ENCODE measurements at regions not wholly inside any gene's neighbourhood (a gene's known extent, or its start where the extent isn't known, plus 50 kb on each side); places are given as distances from the start of the nearest gene placed in this dataset.

GRCh38 chr13:60893801-60894200 is 496.8 kb downstream of the TDRD3 start:
- no peak overlapping the region for H3K27ac ChIP-seq (ENCODE audit: low read depth in 1 of 2, low read length in 2 of 2)
- H3K4me3 Mint-ChIP-seq = no peak overlapping the region
- intact Hi-C loops (cut with micrococcal nuclease) = no loop called here

GRCh38 chr13:60887711-60888110 is 490.7 kb downstream of the TDRD3 start:
- H3K36me3 Mint-ChIP-seq = no peaks in the 10 kb centered on the region
- no peaks in the 10 kb centered on the region for H3K27me3 Mint-ChIP-seq (ENCODE audit: low read depth in 3 of 3)
- peaks cover 0 to 13% (median 3%) of the 10 kb centered on the region in 7 donors for H3K9me3 Mint-ChIP-seq
- Histone ChIP-seq H3K4me3 (replicated peaks in 1 of 3; ENCODE audit: low read depth in 2 of 3, low read length in 3 of 3) (no peak overlapping the region), H3K4me2 (replicated peaks; ENCODE audit: extremely low read depth, low read length, poor library complexity, severe bottlenecking) (no peak overlapping the region), H2AFZ (ENCODE audit: insufficient read depth, low read depth, low read length, poor library complexity, severe bottlenecking) (no peak overlapping the region), H3K79me2 (ENCODE audit: insufficient read depth, low read length) (no peaks in the 10 kb centered on the region), H3K27me3 (ENCODE audit: control insufficient read depth in 2 of 2, insufficient read depth in 2 of 2, low read length in 2 of 2) (no peaks in the 10 kb centered on the region), H3K9me3 (replicated peaks in 1 of 2; ENCODE audit: control insufficient read depth in 1 of 2, insufficient read depth in 1 of 2, low read length in 2 of 2) (peaks cover 0 to 2% of the 10 kb centered on the region in 2 donors), H3K27ac (ENCODE audit: low read depth in 1 of 2, low read length in 2 of 2) (no peak overlapping the region), H3K9ac (ENCODE audit: insufficient read depth, low read length, poor library complexity, severe bottlenecking) (no peak overlapping the region), H3K4me1 (ENCODE audit: control insufficient read depth in 1 of 2, insufficient read depth in 2 of 2, low read length in 2 of 2) (no peaks in the 10 kb centered on the region), H4K20me1 (ENCODE audit: insufficient read depth, low read length) (no peaks in the 10 kb centered on the region), H3K36me3 (replicated peaks in 1 of 2; ENCODE audit: control insufficient read depth in 1 of 2, insufficient read depth in 2 of 2, low read length in 2 of 2) (no peaks in the 10 kb centered on the region)
- TF ChIP-seq CTCF (IDR thresholded peaks at IDR 0.05) = no peak
- H3K4me1 Mint-ChIP-seq = no peaks in the 10 kb centered on the region
- DNase-seq = no peak
- intact Hi-C loops (cut with micrococcal nuclease) = no loop called here
- H3K4me3 Mint-ChIP-seq = no peak overlapping the region
- H3K27ac Mint-ChIP-seq = no peak overlapping the region
- no CpG with 5 or more reads among the region's 2 CpGs for WGBS (ENCODE audit: insufficient coverage)

More at GRCh38 chr13:60893801-60894200, 496.8 kb downstream of the TDRD3 start:
- Histone ChIP-seq H3K9me3 (replicated peaks in 1 of 2; ENCODE audit: control insufficient read depth in 1 of 2, insufficient read depth in 1 of 2, low read length in 2 of 2) (peaks cover 0 to 5% of the 10 kb centered on the region in 2 donors), H2AFZ (ENCODE audit: insufficient read depth, low read depth, low read length, poor library complexity, severe bottlenecking) (no peak overlapping the region), H3K4me3 (replicated peaks in 1 of 3; ENCODE audit: low read depth in 2 of 3, low read length in 3 of 3) (no peak overlapping the region), H3K79me2 (ENCODE audit: insufficient read depth, low read length) (no peaks in the 10 kb centered on the region), H3K4me1 (ENCODE audit: control insufficient read depth in 1 of 2, insufficient read depth in 2 of 2, low read length in 2 of 2) (no peaks in the 10 kb centered on the region), H3K27me3 (ENCODE audit: control insufficient read depth in 2 of 2, insufficient read depth in 2 of 2, low read length in 2 of 2) (no peaks in the 10 kb centered on the region), H4K20me1 (ENCODE audit: insufficient read depth, low read length) (no peaks in the 10 kb centered on the region), H3K9ac (ENCODE audit: insufficient read depth, low read length, poor library complexity, severe bottlenecking) (no peak overlapping the region), H3K36me3 (replicated peaks in 1 of 2; ENCODE audit: control insufficient read depth in 1 of 2, insufficient read depth in 2 of 2, low read length in 2 of 2) (no peaks in the 10 kb centered on the region), H3K4me2 (replicated peaks; ENCODE audit: extremely low read depth, low read length, poor library complexity, severe bottlenecking) (no peak overlapping the region)
- no peak overlapping the region for H3K27ac Mint-ChIP-seq
- TF ChIP-seq CTCF (IDR thresholded peaks at IDR 0.05) = no peak
- no peak for DNase-seq
- H3K9me3 Mint-ChIP-seq = peaks cover 0 to 17% (median 7%) of the 10 kb centered on the region in 7 donors
- no peaks in the 10 kb centered on the region for H3K4me1 Mint-ChIP-seq
- WGBS (ENCODE audit: insufficient coverage) = 100% methylated on average over 1 of the region's 1 CpG
- H3K27me3 Mint-ChIP-seq (ENCODE audit: low read depth in 3 of 3) = no peaks in the 10 kb centered on the region
- no peaks in the 10 kb centered on the region for H3K36me3 Mint-ChIP-seq

Measured in CD14-positive monocyte (primary cell).